NCI-H774 (cell line): ENCODE measurements at regions not wholly inside any gene's neighbourhood (a gene's known extent, or its start where the extent isn't known, plus 50 kb on each side); places are given as distances from the start of the nearest gene placed in this dataset.

Experiments used
- DNase-seq: peaks from one replicate; lab custom pipeline; 2025; lab: John Stamatoyannopoulos, UW

- DNase-seq: peak; percentile 5
These were observed 78.3 kb upstream of the BCL9 start for GRCh38 chr1:147463022-147463421.

- DNase-seq: no peak
These were observed 74.8 kb upstream of the BCL9 start for GRCh38 chr1:147466543-147466942.

GRCh38 chr1:147470079-147470478 lies 71.2 kb upstream of the BCL9 start:
- no peak for DNase-seq

DNA sequence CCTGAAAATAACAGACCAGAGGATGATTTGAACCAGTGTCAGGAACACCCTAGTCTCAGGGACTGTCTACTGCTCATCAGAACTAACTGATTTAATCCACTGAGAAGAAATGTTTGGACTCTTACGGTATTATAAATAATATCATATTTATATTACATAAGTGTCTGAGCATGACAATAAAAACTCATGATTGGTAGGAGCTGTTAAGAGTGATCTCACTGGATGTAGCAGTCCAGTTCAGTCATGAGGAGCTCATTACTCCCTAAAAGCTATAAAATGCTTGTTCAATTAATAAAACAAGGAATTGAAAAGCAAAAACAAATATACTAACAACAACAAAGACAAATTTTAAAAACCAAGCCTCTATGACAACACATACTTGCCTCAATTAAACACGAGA lies 68.8 kb upstream of the BCL9 start:
- no peak for DNase-seq

- no peak for DNase-seq
These were observed 68.2 kb upstream of the BCL9 start for GRCh38 chr1:147472966-147473732.

GRCh38 chr1:147473733-147474049 lies 67.6 kb upstream of the BCL9 start:
- no peak for DNase-seq

DNA sequence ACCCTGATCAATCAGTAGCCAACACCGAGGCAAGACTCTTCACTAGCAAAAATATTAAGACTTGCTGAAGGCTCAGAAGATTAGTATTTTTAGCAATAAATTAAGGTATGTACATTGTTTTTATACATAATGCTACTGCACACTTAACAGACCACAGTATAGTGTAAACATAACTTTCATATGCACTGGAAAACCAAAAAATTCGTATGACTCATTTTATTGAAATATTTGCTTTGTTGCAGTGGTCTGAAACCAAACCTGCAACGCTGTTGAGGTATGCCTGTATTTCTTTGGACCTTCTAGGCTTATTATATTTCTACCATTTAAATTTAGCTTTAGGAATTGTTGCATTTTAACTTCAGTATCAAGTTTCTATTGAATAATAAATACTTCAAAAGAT lies 65.8 kb upstream of the BCL9 start:
- DNase-seq: no peak

DNA sequence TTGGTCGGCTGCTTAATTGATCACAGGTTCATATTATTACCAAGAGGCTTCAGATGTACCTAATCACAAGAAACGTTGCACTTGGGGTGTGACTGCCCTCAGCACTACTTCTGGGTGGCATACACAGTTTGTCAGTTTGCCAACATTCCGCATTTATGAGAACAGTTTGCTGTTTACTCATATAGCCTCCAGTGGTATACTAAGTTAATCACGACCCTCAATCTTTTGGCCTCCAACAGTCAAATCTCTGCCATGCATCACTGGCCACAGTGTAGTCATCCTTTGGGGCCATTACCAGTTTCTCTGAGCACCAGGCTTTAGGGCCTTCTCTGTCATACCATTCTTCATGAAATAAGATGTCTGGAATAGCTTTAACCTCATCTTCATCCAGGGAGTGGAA lies 62.8 kb upstream of the BCL9 start:
- DNase-seq: no peak

GRCh38 chr1:147479864-147480564 lies 61.3 kb upstream of the BCL9 start:
- no peak for DNase-seq

DNA sequence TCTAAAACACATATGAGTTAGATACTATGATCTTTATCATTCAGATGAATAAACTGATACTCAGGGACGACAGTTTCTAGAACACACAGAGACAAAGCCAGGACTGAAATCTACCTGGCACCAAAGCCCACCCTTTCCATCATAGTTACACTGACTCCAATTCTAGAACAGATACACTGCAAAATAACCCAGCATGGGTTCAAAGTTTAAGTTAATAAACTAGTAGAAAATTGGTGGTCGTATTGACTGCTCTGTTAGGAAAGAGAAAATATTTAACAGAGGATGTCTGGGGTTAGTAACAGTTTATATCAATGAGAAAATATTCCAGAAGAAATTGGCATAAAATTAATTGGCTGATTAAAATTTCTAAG lies 60.8 kb upstream of the BCL9 start:
- DNase-seq: no peak

DNA sequence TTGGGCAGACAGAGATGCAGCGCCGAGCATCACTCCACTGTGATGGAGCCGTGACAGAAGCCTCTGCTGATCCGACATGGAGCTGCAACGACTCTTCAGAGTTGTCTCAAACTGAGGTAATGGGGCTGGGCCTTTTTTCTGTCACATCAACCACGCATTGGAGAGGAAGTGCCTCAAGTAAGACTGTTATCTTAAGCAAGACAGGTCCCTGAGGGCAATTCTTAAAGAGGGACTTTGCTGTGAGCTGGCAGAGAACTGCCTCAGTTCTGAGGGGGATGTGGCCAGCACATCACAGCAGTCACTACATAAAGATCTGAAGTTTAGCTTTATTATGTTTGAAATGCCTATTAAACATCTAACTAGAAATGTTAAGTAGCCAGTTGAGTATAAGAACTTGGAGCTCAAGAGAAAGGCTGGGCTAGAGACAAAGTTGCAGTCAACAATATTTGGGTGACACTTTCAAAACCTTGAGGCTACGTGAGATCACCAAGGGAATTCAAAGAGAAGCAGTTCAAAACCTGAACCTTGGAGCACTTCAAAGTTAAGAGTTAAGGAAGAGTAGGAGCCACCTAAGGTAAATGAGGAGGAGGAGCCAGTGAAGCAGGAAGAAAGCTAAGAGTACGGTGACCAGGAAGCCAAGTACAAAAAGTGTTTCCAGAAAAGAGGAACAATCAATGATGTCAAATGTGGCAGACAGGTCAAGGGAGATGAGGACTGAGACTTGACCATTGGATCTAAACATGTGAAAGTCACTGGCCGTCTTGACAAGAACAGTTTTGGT lies 54.2 kb upstream of the BCL9 start:
- no peak for DNase-seq

DNA sequence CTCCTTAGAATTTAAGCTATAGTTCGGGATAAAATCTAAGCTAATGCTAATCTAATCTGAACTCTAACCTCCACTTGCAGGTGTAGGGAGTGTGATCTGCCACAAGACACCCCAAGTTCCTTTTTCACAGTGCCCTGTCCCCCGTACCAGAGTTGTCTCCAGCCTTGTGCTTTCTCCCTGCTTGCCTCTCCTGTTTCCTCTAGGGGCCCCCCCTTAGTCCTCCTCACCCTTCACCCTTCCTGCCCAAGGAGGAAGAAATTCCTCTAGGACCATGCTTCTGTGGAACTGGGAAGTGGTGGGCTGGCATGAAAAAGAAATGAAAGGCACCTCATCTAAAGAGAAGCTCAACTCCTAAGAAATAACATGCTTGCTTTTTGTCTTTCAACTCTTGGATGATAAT lies 50.2 kb upstream of the BCL9 start:
- DNase-seq: no peak
